HG02798 (cell line): ENCODE measurements at regions not wholly inside any gene's neighbourhood (a gene's known extent, or its start where the extent isn't known, plus 50 kb on each side); places are given as distances from the start of the nearest gene placed in this dataset.
"Not testable (repeated sequence)": the region's sequence is repeated elsewhere in the genome, so short reads cannot be mapped to it uniquely, and the experiment has no call there.

ENCODE experiments used
- ATAC-seq: cut with Tn5 transposase; IDR thresholded peaks from one replicate; pipeline ENCODE4 v1.9.1; 2021; ENCODE audit warnings: mild to moderate bottlenecking; ENCODE audit not compliant: unreplicated experiment, poor library complexity

DNA sequence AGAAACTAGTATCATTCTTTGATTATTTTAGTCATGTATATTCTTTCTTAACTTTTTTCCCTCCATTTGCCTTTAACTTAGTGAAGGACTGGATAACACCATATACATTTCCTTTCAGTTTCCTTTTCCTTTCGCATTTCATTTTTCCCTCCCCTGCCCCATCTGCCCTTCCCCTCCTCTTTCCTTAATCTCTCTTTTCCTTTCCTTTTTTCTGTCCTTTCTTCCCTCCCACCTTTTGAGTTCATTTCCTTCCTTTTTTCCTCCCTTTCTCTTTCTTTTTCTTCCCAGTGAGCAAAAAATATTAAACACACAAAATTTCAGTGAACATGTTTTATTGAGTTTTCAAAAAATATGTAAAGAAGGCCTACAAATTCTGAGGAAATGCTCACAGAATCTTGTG, 373.3 kb downstream of the SRGAP2C start:
- not testable (repeated sequence) for ATAC-seq

DNA sequence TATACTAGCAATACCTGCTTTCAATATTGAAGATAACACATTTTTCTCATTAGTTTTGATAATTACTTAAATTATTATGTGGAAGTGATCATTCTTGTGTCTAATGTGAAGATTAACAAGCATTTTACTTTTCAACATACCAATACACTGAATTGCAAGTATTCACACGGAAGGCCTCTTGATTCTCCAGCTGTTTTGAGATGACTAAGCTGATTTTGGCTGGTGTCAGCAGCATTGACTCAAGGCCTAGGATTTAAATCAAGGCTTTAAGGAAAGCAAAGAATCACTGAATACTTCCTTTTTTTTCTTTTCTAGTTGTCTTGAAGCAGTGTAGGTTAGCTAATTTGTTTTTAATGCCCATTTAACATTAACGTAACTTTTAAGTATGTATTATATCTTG, 373.7 kb downstream of the SRGAP2C start:
- ATAC-seq: no peak

DNA sequence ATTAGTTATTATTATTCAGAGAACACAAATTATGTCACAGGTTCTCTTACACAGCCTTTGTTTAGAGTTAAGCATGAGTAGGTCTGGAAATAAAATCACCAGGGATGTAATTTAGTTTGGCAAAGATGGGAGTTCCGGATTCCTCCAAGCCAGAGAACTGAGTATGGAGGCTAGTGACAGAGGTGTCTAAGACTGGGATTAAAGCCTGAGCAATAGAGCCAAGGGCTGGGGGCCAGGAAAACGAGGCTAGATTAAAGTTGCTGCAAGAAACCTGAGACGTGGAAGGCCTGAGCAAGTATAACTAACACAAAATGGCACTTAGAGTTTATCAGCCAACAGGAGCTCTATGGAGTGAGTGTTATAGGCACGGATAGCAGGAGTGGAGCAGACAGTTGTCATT, 381.6 kb downstream of the SRGAP2C start:
- ATAC-seq: no peak

DNA sequence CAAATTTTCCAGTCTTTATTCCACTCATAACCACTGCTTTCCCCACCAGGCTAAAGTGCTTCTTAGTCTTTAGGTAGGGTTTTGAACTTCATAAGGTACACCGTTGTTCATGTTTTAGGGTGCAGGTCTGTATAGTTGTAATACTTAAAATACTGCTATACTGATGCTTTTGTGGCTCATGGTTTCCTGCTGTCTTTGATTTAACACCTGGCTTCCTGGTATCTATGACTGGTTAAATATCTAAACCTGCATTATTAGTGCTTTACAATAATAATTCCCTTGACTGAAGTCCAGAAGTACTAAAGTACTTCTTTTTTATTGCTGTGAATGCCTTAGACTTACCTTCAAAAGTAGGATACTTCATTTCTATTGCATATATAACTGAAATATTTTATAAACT, 384.7 kb downstream of the SRGAP2C start:
- ATAC-seq: no peak

DNA sequence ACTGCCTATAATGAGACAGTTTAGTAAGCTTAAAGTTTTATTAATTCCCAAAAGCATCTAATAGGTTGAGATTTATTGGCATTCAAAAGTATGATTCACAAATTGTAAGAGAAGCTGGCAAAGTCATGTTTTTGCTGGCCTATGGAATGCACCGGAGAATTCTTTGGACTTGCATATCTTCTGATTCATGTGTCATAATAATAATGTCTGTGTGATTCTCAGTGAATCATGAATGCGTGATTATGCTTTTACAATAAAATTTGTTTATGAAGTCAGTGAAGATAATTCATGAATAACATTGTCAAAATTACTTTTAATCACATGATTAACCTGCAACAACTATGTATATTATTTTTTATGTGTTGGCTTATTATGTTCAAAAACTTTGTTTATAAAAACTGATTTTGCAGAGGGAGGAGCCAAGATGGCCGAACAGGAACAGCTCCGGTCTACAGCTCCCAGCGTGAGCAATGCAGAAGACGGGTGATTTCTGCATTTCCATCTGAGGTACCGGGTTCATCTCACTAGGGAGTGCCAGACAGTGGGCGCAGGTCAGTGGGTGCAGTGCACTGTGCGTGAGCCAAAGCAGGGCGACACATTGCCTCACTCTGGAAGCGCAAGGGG, 389.2 kb downstream of the SRGAP2C start:
- ATAC-seq: not testable (repeated sequence)

DNA sequence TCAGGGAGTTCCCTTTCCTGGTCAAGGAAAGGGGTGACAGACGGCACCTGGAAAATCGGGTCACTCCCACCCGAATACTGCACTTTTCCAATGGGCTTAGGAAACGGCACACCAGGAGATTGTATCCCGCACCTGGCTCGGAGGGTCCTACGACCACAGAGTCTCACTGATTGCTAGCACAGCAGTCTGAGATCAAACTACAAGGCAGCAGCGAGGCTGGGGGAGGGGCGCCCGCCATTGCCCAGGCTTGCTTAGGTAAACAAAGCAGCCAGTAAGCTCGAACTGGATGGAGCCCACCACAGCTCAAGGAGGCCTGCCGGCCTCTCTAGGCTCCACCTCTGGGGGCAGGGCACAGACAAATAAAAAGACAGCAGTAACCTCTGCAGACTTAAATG, 389.7 kb downstream of the SRGAP2C start:
- ATAC-seq: not testable (repeated sequence)

DNA sequence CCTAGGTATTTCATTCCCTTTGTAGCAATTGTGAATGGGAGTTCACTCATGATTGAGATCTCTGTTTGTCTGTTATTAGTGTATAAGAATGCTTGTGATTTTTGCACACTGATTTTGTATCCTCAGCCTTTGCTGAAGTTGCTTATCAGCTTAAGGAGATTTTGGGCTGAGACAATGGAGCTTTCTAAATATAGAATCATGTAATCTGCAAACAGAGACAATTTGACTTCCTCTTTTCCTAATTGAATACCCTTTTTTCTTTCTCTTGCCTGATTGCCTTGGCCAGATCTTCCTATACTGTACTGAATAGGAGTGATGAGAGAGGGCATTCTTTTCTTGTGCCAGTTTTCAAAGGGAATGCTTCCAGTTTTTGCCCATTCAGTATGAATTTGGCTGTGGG, 398.1 kb downstream of the SRGAP2C start:
- ATAC-seq: not testable (repeated sequence)

DNA sequence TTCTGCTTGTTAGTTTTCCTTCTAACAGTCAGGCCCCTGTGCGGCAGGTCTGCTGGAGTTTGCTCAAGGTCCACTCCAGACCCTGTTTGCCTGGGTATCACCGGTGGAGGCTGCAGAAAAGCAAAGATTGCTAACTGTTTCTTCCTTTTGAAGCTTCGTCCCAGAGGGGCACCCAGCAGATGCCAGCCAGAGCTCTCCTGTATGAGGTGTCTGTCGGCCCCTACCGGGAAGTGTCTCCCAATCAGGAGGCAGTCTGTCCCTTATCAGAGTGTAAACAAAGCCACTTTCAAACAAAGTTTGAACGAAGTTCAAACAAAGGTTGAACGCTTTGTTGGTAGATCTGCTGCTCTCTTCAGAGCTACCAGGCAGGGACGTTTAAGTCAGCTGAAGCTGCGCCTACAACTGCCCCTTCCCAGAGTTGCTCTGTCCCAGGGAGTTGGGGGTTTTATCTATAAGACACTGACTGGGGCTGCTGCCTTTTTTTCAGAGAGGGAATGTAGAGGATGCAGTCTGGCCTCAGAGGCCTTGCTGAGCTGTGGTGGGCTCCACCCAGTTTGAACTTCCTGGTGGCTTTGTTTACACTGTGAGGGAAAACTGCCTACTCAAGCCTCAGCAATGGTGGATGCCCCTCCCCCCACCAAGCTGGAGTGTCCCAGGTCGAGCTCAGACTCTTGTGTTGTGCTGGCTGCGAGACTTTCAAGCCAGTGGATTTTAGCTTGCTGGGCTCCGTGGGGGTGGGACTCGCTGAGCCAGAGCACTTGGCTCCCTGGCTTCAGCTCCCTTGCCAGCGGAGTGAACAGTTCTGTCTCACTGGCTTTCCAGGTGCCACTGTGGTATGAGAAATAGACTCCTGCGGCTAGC, 401.8 kb downstream of the SRGAP2C start:
- ATAC-seq: no peak

DNA sequence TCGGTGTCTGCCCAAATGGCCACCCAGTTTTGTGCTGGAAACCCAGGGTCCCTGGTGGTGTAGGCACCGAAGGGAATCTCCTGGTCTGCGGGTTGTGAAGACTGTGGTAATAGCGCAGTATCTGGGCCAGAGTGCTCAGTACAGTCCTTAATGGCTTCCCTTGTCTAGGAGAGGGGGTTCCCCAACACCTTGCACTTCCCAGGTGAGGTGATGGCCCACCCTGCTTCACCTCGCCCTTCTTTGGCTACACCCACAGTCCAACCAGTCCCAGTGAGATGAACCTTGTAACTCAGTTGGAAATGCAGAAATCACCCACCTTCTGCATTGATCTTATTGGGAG, 402.4 kb downstream of the SRGAP2C start:
- no peak for ATAC-seq

DNA sequence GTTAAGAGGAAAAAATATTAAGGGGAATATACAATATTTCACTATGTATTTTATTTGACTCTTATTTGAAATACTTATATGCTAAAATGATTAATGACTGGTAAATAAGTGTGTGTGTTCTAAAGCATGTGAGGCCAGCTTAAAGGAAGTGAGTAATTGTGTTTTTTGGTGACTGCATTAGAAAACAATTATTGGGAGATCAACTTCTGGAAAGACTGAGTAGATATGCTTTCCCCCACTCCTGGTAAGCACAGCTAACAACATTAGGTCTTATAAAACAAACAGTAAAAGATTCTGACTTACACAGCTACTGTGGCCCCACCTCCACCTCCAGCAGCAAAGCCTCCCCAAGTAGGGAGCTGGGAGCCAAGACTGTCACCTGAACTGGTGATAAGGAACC, 403.0 kb downstream of the SRGAP2C start:
- no peak for ATAC-seq

DNA sequence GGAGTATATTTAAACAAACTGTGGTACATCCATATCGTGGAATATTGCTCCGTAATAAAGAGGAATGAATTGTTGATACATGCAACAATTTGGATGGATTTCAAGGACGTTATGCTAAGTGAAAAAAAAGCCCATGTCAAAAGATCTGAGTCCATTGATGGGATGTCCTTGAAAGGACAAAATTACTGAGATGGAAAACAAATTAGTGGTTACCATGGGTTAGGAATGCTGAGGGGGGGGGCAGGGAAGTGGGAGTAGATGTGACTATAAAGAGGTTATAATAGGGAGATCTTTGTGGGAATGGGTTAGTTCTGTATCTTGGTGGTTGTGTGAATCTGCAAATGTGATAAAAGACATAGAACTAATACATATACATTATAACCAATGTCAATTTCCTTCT, 409.3 kb downstream of the SRGAP2C start:
- no peak for ATAC-seq

DNA sequence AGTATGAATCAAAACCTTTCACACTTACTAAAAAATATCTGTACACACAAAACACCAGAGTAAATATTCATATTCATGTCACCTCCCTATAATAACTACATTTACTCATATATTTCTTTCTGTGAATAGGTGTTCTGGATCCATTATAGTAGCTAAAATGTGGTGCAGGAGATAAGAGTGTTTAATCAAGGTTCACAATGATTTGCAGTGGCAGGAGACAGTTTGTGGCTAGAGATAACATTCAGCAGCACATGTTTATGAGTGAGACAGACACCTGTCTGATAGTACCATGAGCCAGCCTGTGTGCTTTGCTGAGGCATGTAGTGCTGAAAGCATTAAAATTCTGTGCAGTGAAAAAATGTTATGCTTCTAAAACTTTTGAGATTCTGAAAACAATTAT, 410.3 kb downstream of the SRGAP2C start:
- no peak for ATAC-seq

DNA sequence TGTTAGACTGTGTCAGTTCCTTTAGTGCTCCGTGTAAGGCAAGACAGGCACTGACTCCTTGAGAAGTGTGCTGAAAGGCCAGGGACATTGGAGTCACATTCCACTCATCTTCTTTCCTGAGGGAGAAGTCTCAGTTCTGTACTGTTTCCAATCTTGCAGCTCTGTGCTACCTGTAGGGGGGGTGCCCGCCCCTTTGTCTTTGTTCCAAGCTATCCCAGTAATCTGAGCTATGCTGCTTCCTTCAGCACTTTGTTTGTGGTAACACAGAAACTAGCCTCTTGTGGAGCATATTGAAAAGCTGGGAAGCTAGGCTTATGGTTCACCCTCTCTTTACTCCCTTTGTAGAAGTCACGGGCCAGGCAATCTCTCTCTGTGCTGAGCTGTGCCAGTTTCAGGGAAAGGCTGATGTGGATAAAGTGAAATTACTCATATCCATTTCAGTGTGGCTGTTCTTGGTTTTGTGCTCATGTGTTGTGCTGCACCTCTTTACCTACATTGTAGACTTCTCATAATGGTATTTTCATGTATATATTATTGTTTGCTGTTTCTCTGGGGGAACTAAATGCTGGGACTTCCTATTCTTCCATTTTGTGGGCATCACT, 420.2 kb downstream of the SRGAP2C start:
- ATAC-seq: not testable (repeated sequence)

DNA sequence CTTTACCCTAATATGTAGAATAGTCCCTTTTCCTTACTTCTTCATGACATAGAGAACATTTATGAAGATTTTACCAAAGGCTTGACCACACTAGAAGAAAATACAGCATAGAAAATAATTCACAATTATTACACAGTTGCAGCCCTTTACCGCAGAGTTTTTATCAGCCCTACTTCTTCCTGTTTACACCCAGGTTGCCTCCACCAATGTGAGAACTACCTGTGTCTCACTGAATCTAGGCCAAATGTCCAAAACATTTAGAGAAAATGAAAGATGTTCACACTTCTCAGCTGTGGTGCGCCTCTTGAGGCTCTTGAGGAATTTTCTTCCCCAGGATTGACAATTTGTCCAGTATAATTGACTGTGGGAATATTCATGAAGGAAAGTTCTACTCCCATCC, 422.7 kb downstream of the SRGAP2C start:
- not testable (repeated sequence) for ATAC-seq
